HG03066 (cell line): ENCODE measurements at regions not wholly inside any gene's neighbourhood (a gene's known extent, or its start where the extent isn't known, plus 50 kb on each side); places are given as distances from the start of the nearest gene placed in this dataset.

Experiments
- ATAC-seq: cut with Tn5 transposase; IDR thresholded peaks from one replicate; pipeline ENCODE4 v1.9.1; 2021; ENCODE audit warnings: low read depth; ENCODE audit not compliant: unreplicated experiment

- ATAC-seq, result no peak
These were observed 295.2 kb upstream of the SRRM4 start for GRCh38 chr12:118685983-118686607.

DNA sequence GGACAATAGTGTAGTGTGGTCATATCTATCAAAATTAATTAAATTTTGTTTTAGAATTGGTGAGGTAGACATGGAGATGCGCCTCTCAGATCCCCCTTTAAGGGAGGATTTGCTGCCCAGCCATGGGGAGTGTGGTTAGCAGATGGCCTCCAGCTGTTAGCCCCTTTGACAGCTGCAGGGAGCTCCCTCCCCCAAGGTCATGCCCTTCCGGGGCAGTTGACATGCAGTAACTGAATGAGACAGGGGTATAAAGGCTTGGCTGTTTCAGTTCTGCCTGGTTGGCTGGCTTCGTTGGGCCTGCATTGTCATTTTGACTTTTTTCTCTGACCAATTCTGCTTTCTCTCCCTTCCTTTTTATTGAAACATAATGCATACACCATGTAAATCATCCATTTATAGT, 291.5 kb upstream of the SRRM4 start:
- ATAC-seq, result peak; percentile 73

DNA sequence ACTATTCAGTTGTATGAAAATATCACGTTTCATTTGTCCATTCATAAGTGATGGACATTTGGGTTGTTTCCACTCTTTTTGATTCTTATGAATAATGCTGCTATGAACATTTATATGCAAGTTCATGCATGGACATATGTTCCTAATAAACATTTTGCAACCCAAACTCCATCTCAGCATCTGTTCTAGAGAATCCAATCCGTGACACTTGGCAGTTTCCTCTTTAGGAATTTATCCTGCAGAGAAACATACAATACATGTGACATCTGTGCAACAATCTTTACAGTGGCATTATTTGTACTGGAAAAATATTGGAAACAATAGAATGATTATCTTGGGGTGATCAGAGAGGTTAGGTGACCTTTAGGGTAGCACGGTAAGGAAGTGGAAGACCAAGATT, 290.8 kb upstream of the SRRM4 start:
- no peak for ATAC-seq

- ATAC-seq, result no peak
These were observed 287.1 kb upstream of the SRRM4 start for GRCh38 chr12:118694128-118694775.

- no peak for ATAC-seq
These were observed 276.7 kb upstream of the SRRM4 start for GRCh38 chr12:118704527-118705241.

DNA sequence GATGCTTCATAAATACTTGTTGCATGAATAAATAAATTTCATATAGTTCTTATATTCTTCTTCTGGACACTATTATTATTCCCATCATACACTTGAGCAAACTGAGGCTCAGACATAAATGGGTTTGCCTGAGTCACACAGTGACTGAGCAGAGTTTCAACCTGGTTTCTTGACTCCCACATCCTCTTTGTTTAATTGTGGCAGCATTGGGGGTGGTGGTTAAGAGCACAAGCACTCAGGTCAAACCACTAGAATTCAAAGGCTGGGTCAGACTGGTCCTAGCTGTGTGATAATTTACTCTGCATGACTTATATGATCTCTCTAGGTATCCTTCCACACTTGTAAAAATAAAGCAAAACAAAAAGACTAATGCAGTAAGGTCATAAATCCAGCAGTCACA, 274.9 kb upstream of the SRRM4 start:
- ATAC-seq, result no peak

GRCh38 chr12:118709946-118710345, 271.4 kb upstream of the SRRM4 start:
- ATAC-seq, result no peak

GRCh38 chr12:118711185-118711584, 270.2 kb upstream of the SRRM4 start:
- ATAC-seq, result no peak

- no peak for ATAC-seq
These were observed 267.3 kb upstream of the SRRM4 start for GRCh38 chr12:118714051-118714460.

DNA sequence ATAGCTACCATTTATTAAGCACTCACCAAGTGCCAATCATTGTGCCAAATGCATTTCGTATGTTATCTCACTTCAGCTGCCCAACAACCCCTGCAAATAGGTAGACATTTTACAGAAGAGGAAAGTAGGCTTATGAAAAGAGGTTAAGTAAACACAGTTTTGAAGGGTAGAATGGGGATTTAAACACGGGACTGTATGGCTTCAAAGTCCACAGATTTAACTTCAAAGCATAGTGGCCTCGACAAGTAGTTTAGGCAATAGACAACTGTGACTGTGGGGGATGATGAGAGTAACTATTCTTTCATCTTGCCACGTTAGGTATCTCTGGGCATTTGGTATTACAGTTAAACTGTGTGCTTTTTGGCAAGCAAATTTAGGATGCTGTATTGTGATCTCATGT, 266.8 kb upstream of the SRRM4 start:
- ATAC-seq, result no peak

GRCh38 chr12:118715647-118716046, 265.7 kb upstream of the SRRM4 start:
- ATAC-seq, result no peak

GRCh38 chr12:118727196-118727978, 254.0 kb upstream of the SRRM4 start:
- no peak for ATAC-seq

GRCh38 chr12:118727979-118728366, 253.4 kb upstream of the SRRM4 start:
- ATAC-seq, result no peak

GRCh38 chr12:118734266-118734665, 247.1 kb upstream of the SRRM4 start:
- no peak for ATAC-seq

- ATAC-seq, result no peak
These were observed 243.3 kb upstream of the SRRM4 start for GRCh38 chr12:118737985-118738540.

DNA sequence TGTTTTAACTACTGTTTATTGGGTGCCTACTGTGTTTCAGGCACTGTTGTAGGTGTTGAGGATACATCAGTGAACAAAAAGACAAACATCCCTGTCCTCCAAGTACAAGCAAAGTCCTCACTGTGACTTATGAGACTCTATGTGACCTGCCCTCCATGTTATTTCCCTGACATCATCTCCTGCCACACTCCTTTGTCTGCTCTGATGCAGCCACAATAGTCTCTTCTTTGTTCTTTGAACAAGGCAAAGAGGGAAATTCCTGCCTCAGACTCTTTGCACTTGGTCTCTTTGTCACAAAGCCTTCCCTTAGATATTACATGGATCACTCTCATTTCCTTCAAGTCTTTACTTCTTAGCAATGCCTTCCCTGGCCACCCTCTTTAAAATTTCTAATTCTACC, 240.1 kb upstream of the SRRM4 start:
- ATAC-seq, result no peak

- no peak for ATAC-seq
These were observed 238.9 kb upstream of the SRRM4 start for GRCh38 chr12:118742431-118742830.

GRCh38 chr12:118743896-118744700, 237.2 kb upstream of the SRRM4 start:
- ATAC-seq, result no peak

DNA sequence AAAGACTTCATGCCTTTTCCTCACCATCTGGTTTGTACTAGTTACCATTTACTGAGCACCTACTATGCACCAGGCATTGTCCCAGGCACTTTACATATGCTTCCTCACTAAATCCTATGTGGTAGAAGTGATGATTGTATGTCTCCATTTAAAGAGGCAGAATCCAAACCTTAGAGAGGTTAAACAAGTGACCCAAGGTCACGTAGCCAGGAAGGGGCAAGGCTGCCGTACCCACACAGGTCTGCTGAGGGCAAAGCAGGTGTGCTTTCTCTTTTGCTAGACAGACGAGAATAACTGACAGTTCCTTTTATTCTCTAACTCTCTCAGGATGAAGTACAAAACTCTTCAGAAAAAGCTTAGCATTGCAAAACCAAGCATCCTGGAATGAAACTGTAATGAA, 235.2 kb upstream of the SRRM4 start:
- no peak for ATAC-seq

DNA sequence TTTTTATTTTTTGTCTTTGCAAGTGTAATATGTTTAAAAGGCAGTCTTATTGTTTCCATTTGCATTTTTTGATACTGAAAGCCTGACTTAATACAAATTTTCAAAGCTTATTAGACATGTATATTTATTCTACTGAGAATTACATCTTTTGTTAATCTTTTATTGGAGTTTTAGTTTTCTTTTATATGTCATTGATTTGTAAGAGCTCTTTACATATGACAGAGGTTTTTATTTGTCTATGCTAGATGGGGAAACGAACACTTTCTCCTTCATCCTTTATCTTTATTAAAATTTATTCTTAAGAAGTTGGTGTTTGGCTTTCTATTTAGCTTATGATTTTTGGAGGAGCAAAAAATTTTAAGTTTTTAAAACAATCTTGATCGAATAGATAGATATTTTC, 234.4 kb upstream of the SRRM4 start:
- ATAC-seq, result no peak
